ENCODE measurements at regions not wholly inside any gene's neighbourhood (a gene's known extent, or its start where the extent isn't known, plus 50 kb on each side); places are given as distances from the start of the nearest gene placed in this dataset.

- TF ChIP-seq OSR1 (CRISPR knock-in tag; IDR thresholded peaks at IDR 0.05) = no peak
- TF ChIP-seq PATZ1 (CRISPR knock-in tag; IDR thresholded peaks at IDR 0.05; ENCODE audit: borderline replicate concordance) = no peak
- TF ChIP-seq ZFP3 (CRISPR knock-in tag; IDR thresholded peaks at IDR 0.05) = no peak
- TF ChIP-seq, protein P1, sequence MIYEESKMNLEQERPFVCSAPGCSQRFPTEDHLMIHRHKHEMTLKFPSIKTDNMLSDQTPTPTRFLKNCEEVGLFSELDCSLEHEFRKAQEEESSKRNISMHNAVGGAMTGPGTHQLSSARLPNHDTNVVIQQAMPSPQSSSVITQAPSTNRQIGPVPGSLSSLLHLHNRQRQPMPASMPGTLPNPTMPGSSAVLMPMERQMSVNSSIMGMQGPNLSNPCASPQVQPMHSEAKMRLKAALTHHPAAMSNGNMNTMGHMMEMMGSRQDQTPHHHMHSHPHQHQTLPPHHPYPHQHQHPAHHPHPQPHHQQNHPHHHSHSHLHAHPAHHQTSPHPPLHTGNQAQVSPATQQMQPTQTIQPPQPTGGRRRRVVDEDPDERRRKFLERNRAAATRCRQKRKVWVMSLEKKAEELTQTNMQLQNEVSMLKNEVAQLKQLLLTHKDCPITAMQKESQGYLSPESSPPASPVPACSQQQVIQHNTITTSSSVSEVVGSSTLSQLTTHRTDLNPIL (CRISPR knock-in tag; IDR thresholded peaks at IDR 0.05; ENCODE audit: low read depth) = no peak
- no peak for TF ChIP-seq TOX (CRISPR knock-in tag; IDR thresholded peaks at IDR 0.05; ENCODE audit: borderline replicate concordance)
Observed at GRCh38 chr3:84621823-84622222, 337.0 kb upstream of the CADM2 start.
